ENCODE measurements at regions not wholly inside any gene's neighbourhood (a gene's known extent, or its start where the extent isn't known, plus 50 kb on each side); places are given as distances from the start of the nearest gene placed in this dataset.

DNA sequence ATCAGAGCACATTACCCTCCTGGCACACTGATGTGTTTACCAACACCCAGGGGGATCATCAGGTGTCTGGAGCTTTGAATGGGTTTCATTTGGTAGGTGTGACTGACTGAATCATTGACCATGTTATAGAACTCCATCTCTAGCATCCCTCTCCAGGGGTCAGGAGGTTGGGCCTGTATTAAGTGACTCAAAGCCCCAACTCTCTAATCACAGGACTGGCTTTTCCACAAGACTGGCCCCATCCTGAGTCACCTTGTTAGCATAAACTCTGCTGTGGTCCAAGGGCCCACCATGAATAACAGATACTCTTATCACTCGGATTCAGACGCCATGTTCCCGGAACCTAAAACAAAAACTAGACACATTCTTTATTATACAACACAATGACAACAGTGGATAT is 125.9 kb upstream of the NDUFV2 start:
- Histone ChIP-seq H3K27ac (ENCODE audit: low read depth, low read length) (no peak overlapping the region; the same call in 1 of the 2 replicates), H3K4me1 (ENCODE audit: insufficient read depth, low read length) (peaks cover 26% of the 10 kb centered on the region), H3K4me3 (ENCODE audit: low read length) (no peak overlapping the region), H3K36me3 (ENCODE audit: insufficient read depth, low read length) (no peaks in the 10 kb centered on the region), H3K9me3 (ENCODE audit: insufficient read depth, low read depth, low read length) (no peaks in the 10 kb centered on the region), H3K27me3 (ENCODE audit: insufficient read depth, low read length) (no peaks in the 10 kb centered on the region), H3K9ac (ENCODE audit: low read depth, low read length) (no peak overlapping the region)
- WGBS: 96% methylated on average over 3 of the region's 3 CpGs

DNA sequence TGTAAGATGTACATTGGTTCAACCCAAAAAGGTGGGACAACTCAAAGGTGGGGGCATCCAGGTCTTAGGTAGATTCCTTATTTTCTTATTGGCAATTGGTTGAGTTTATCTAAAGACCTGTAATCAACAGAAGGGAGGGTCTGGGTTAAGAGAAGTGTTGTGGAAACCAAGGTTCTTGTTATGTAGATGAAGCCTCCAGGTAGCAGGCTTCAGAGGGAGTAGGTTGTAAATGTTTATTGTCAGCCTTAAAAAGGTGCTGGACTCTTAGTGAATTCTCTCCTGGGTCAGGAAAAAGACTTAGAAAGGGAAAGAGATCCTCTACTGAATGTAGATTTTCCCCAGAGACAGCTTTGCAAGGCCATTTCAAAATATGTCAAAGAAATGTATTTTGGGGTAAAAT is 125.3 kb upstream of the NDUFV2 start:
- Histone ChIP-seq H3K4me1 (ENCODE audit: insufficient read depth, low read length) (peaks cover 26% of the 10 kb centered on the region), H3K9ac (ENCODE audit: low read depth, low read length) (no peak overlapping the region), H3K4me3 (ENCODE audit: low read length) (no peak overlapping the region), H3K9me3 (ENCODE audit: insufficient read depth, low read depth, low read length) (no peaks in the 10 kb centered on the region), H3K36me3 (ENCODE audit: insufficient read depth, low read length) (no peaks in the 10 kb centered on the region), H3K27ac (ENCODE audit: low read depth, low read length) (peak overlapping the region; percentile 42; the same call in 1 of the 2 replicates), H3K27me3 (ENCODE audit: insufficient read depth, low read length) (no peaks in the 10 kb centered on the region)

DNA sequence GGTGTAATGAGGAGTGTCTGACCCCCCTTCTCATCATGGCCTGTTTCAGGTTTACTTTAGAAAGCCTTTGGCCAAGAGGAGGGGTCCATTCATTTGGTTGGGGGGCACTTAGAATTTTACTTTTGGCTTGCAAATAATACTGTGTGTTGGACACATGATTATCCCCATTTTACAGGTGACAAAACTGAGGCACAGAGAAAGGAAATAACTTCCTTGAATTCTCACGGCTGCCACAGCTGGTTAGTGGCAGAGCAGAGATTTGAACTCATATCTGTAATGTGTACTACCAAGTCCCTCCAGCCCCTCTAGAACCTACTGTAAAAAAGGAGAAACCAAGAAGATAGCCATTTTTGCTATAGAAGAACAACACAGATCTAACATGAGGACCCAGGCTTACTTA is 124.8 kb upstream of the NDUFV2 start:
- Histone ChIP-seq H3K4me3 (ENCODE audit: low read length) (no peak overlapping the region), H3K9me3 (ENCODE audit: insufficient read depth, low read depth, low read length) (no peaks in the 10 kb centered on the region), H3K36me3 (ENCODE audit: insufficient read depth, low read length) (no peaks in the 10 kb centered on the region), H3K27me3 (ENCODE audit: insufficient read depth, low read length) (no peaks in the 10 kb centered on the region), H3K27ac (ENCODE audit: low read depth, low read length) (peak overlapping the region; percentile 42; the same call in 1 of the 2 replicates), H3K9ac (ENCODE audit: low read depth, low read length) (no peak overlapping the region), H3K4me1 (ENCODE audit: insufficient read depth, low read length) (peaks cover 26% of the 10 kb centered on the region)
- 100% methylated on average over 1 of the region's 1 CpG for WGBS

GRCh38 chr18:8978394-8978793 is 124.1 kb upstream of the NDUFV2 start:
- Histone ChIP-seq H3K36me3 (ENCODE audit: insufficient read depth, low read length) (no peaks in the 10 kb centered on the region), H3K27me3 (ENCODE audit: insufficient read depth, low read length) (no peaks in the 10 kb centered on the region), H3K4me1 (ENCODE audit: insufficient read depth, low read length) (peaks cover 26% of the 10 kb centered on the region), H3K9ac (ENCODE audit: low read depth, low read length) (no peak overlapping the region), H3K4me3 (ENCODE audit: low read length) (no peak overlapping the region), H3K27ac (ENCODE audit: low read depth, low read length) (no peak overlapping the region), H3K9me3 (ENCODE audit: insufficient read depth, low read depth, low read length) (no peaks in the 10 kb centered on the region)
- 87% methylated on average over 6 of the region's 6 CpGs for WGBS

- WGBS: 88% methylated on average over 3 of the region's 3 CpGs
- no peak overlapping the region for H3K27ac ChIP-seq (ENCODE audit: low read depth, low read length)
- no peaks in the 10 kb centered on the region for H3K36me3 ChIP-seq (ENCODE audit: insufficient read depth, low read length)
- H3K9me3 ChIP-seq (ENCODE audit: insufficient read depth, low read depth, low read length): no peaks in the 10 kb centered on the region
- no peak overlapping the region for H3K9ac ChIP-seq (ENCODE audit: low read depth, low read length)
- H3K27me3 ChIP-seq (ENCODE audit: insufficient read depth, low read length): no peaks in the 10 kb centered on the region
- H3K4me1 ChIP-seq (ENCODE audit: insufficient read depth, low read length): peaks cover 26% of the 10 kb centered on the region
- H3K4me3 ChIP-seq (ENCODE audit: low read length): no peak overlapping the region
These were observed 123.1 kb upstream of the NDUFV2 start for GRCh38 chr18:8979258-8979988.

GRCh38 chr18:8980496-8980895 is 122.0 kb upstream of the NDUFV2 start:
- H3K4me1 ChIP-seq (ENCODE audit: insufficient read depth, low read length): peaks cover 26% of the 10 kb centered on the region
- H3K9ac ChIP-seq (ENCODE audit: low read depth, low read length): no peak overlapping the region
- no peaks in the 10 kb centered on the region for H3K36me3 ChIP-seq (ENCODE audit: insufficient read depth, low read length)
- 76% methylated on average over 5 of the region's 6 CpGs for WGBS
- H3K9me3 ChIP-seq (ENCODE audit: insufficient read depth, low read depth, low read length): no peaks in the 10 kb centered on the region
- H3K27me3 ChIP-seq (ENCODE audit: insufficient read depth, low read length): no peaks in the 10 kb centered on the region
- H3K27ac ChIP-seq (ENCODE audit: low read depth, low read length): peak overlapping the region; percentile 56
- H3K4me3 ChIP-seq (ENCODE audit: low read length): no peak overlapping the region

GRCh38 chr18:8980918-8981317 is 121.6 kb upstream of the NDUFV2 start:
- Histone ChIP-seq H3K36me3 (ENCODE audit: insufficient read depth, low read length) (no peaks in the 10 kb centered on the region), H3K27ac (ENCODE audit: low read depth, low read length) (peak overlapping the region; percentile 56), H3K9ac (ENCODE audit: low read depth, low read length) (peak overlapping the region; percentile 1; the same call in 1 of the 2 replicates), H3K27me3 (ENCODE audit: insufficient read depth, low read length) (no peaks in the 10 kb centered on the region), H3K9me3 (ENCODE audit: insufficient read depth, low read depth, low read length) (no peaks in the 10 kb centered on the region), H3K4me1 (ENCODE audit: insufficient read depth, low read length) (peaks cover 26% of the 10 kb centered on the region), H3K4me3 (ENCODE audit: low read length) (no peak overlapping the region)
- 43% methylated on average over 6 of the region's 6 CpGs for WGBS

DNA sequence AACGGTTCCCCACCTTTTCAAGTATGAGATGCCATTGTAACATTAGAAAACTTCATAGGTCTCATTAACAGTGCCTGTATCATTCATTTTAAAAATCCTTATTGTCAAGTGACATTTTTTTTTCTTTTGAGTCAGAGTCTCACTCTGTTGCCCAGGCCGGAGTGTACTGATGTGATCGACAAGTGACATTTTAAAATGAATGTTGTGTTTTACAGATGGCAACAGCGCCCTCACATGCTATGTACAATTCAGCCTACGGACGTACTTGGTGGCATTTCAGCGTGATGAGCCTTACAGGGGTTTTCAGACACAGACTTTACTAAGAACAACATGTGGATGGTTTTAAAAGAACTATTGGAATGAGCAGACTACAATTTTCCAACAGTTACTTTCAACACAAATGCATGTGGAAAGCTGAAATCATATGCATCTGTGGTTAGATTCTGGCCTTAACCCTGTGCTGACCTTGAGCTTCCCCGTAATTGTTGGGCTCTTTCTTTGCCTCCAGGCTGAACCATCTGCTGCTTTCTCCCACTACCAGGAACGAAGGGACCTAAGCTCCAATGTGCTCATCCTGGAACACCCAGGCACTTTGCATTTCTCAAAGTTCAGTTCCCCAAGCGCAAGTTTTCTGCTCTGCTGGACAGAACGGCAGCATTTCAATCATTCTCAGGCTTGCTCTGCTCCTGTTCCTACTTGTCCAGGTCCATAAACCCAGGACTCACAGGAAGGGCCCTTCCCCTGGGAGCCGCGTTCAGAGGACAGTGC is 119.9 kb upstream of the NDUFV2 start:
- Histone ChIP-seq H3K9me3 (ENCODE audit: insufficient read depth, low read depth, low read length) (no peaks in the 10 kb centered on the region), H3K4me3 (ENCODE audit: low read length) (no peak overlapping the region), H3K9ac (ENCODE audit: low read depth, low read length) (no peak overlapping the region), H3K27ac (ENCODE audit: low read depth, low read length) (no peak overlapping the region), H3K36me3 (ENCODE audit: insufficient read depth, low read length) (no peaks in the 10 kb centered on the region), H3K4me1 (ENCODE audit: insufficient read depth, low read length) (peaks cover 24% of the 10 kb centered on the region; the same call in 1 of the 2 replicates), H3K27me3 (ENCODE audit: insufficient read depth, low read length) (no peaks in the 10 kb centered on the region)
- 77% methylated on average over 12 of the region's 13 CpGs for WGBS

GRCh38 chr18:8983195-8983594 is 119.3 kb upstream of the NDUFV2 start:
- Histone ChIP-seq H3K4me1 (ENCODE audit: insufficient read depth, low read length) (peaks cover 29% of the 10 kb centered on the region), H3K9me3 (ENCODE audit: insufficient read depth, low read depth, low read length) (no peaks in the 10 kb centered on the region), H3K27me3 (ENCODE audit: insufficient read depth, low read length) (no peaks in the 10 kb centered on the region), H3K27ac (ENCODE audit: low read depth, low read length) (no peak overlapping the region), H3K36me3 (ENCODE audit: insufficient read depth, low read length) (no peaks in the 10 kb centered on the region), H3K4me3 (ENCODE audit: low read length) (no peak overlapping the region), H3K9ac (ENCODE audit: low read depth, low read length) (no peak overlapping the region)
- 75% methylated on average over 1 of the region's 1 CpG for WGBS

- H3K27ac ChIP-seq (ENCODE audit: low read depth, low read length): no peak overlapping the region
These were observed 118.3 kb upstream of the NDUFV2 start for GRCh38 chr18:8984131-8984721.

DNA sequence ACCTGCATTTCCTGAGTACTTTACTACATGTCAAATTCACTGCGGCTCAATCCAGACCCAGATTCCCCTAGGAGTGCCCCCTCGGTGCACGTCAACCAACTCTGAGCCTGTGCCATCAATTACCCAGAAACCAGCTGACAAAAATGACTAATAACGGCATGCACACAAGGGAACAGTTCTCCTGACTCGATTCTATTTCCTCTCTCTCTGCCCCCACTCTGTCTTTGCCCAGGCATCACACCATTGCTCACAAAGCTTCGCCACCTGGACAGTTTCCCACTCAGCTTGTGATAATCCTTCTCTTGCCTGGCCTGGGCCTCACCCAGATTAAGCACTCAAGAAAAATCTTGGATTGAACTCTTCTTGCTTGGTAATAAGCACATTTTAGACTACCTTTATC is 115.3 kb upstream of the NDUFV2 start:
- Histone ChIP-seq H3K36me3 (ENCODE audit: insufficient read depth, low read length) (no peaks in the 10 kb centered on the region), H3K4me3 (ENCODE audit: low read length) (no peak overlapping the region), H3K4me1 (ENCODE audit: insufficient read depth, low read length) (peaks cover 7% of the 10 kb centered on the region), H3K9ac (ENCODE audit: low read depth, low read length) (no peak overlapping the region), H3K27me3 (ENCODE audit: insufficient read depth, low read length) (no peaks in the 10 kb centered on the region), H3K27ac (ENCODE audit: low read depth, low read length) (no peak overlapping the region), H3K9me3 (ENCODE audit: insufficient read depth, low read depth, low read length) (no peaks in the 10 kb centered on the region)
- 94% methylated on average over 6 of the region's 6 CpGs for WGBS

More at GRCh38 chr18:8984131-8984721, 118.3 kb upstream of the NDUFV2 start:
- H3K27me3 ChIP-seq (ENCODE audit: insufficient read depth, low read length): no peaks in the 10 kb centered on the region
- H3K4me1 ChIP-seq (ENCODE audit: insufficient read depth, low read length): peaks cover 27% of the 10 kb centered on the region
- H3K9ac ChIP-seq (ENCODE audit: low read depth, low read length): no peak overlapping the region
- no peaks in the 10 kb centered on the region for H3K36me3 ChIP-seq (ENCODE audit: insufficient read depth, low read length)
- WGBS: 68% methylated on average over 2 of the region's 4 CpGs
- no peak overlapping the region for H3K4me3 ChIP-seq (ENCODE audit: low read length)
- no peaks in the 10 kb centered on the region for H3K9me3 ChIP-seq (ENCODE audit: insufficient read depth, low read depth, low read length)

All from HUES64 (cell line).